Left ventricle myocardium inferior (tissue), 1 donor: ENCODE measurements at regions not wholly inside any gene's neighbourhood (a gene's known extent, or its start where the extent isn't known, plus 50 kb on each side); places are given as distances from the start of the nearest gene placed in this dataset.
"Not testable (repeated sequence)": the region's sequence is repeated elsewhere in the genome, so short reads cannot be mapped to it uniquely, and the experiment has no call there.

Experiments
- DNase-seq: peaks from one replicate; pipeline ENCODE4 v3.0.0-alpha.2; 2020
- H3K27ac ChIP-seq: fragments of 200-600 bp; replicated peaks from 2 replicates; pipeline ENCODE4 v1.8.0; 2021
- H3K27me3 ChIP-seq: fragments of 200-600 bp; 2 replicates; pipeline ENCODE4 v1.8.0; 2021; ENCODE audit warnings: low read depth
- H3K36me3 ChIP-seq: fragments of 200-600 bp; 2 replicates; pipeline ENCODE4 v1.8.0; 2021
- H3K4me1 ChIP-seq: fragments of 200-600 bp; 2 replicates; pipeline ENCODE4 v1.8.0; 2021
- H3K4me3 ChIP-seq: fragments of 200-600 bp; 2 replicates; pipeline ENCODE4 v1.8.0; 2021; ENCODE audit warnings: mild to moderate bottlenecking, moderate library complexity
- H3K9me3 ChIP-seq: fragments of 200-600 bp; replicated peaks from 2 replicates; pipeline ENCODE4 v1.8.0; 2021
- CTCF ChIP-seq: fragments of 200-600 bp; IDR thresholded peaks from 2 replicates; pipeline ENCODE4 v1.8.0; 2021; ENCODE audit warnings: antibody characterized with exemption, mild to moderate bottlenecking, borderline replicate concordance
- intact Hi-C: fragments of 100-400 bp; cut with micrococcal nuclease; formaldehyde crosslinking; loops from one replicate; pipeline ENCODE4 v1.11.0; 2022
- donor health status: DM: no; HTN: yes; CAD: no; lungs with severe emphysema.

- H3K27me3 ChIP-seq, result peaks cover 48% of the 10 kb centered on the region
- DNase-seq, result no peak
- intact Hi-C loops, result no loop called here
- peaks cover 21% of the 10 kb centered on the region for H3K4me1 ChIP-seq
- peaks cover 10% of the 10 kb centered on the region for H3K9me3 ChIP-seq
- TF ChIP-seq CTCF, result no peak
- no peak overlapping the region for H3K27ac ChIP-seq
- no peaks in the 10 kb centered on the region for H3K36me3 ChIP-seq
- H3K4me3 ChIP-seq, result no peak overlapping the region
Measured at GRCh38 chr12:131231032-131231980, 277.6 kb downstream of the ADGRD1 start.

GRCh38 chr12:131232036-131232435 is 278.3 kb downstream of the ADGRD1 start:
- no peak for TF ChIP-seq CTCF
- Histone ChIP-seq H3K36me3 (no peaks in the 10 kb centered on the region), H3K27me3 (peaks cover 55% of the 10 kb centered on the region), H3K4me1 (peaks cover 21% of the 10 kb centered on the region), H3K27ac (no peak overlapping the region), H3K9me3 (peaks cover 10% of the 10 kb centered on the region), H3K4me3 (no peak overlapping the region)
- no peak for DNase-seq
- intact Hi-C loops, result no loop called here

GRCh38 chr12:131232872-131233271 is 279.2 kb downstream of the ADGRD1 start:
- H3K27ac ChIP-seq, intact Hi-C loops, H3K36me3 ChIP-seq, H3K4me3 ChIP-seq, H3K9me3 ChIP-seq, DNase-seq: not testable (repeated sequence)
- H3K27me3 ChIP-seq, result peaks cover 54% of the 10 kb centered on the region
- peaks cover 21% of the 10 kb centered on the region for H3K4me1 ChIP-seq

- H3K4me3 ChIP-seq, H3K36me3 ChIP-seq, DNase-seq, intact Hi-C loops, H3K9me3 ChIP-seq, H3K27ac ChIP-seq: not testable (repeated sequence)
- peaks cover 48% of the 10 kb centered on the region for H3K27me3 ChIP-seq
- H3K4me1 ChIP-seq, result peaks cover 19% of the 10 kb centered on the region
Measured at GRCh38 chr12:131233850-131234789, 280.4 kb downstream of the ADGRD1 start.

GRCh38 chr12:131234841-131235271 is 281.1 kb downstream of the ADGRD1 start:
- H3K27ac ChIP-seq, intact Hi-C loops, H3K4me3 ChIP-seq, H3K9me3 ChIP-seq, H3K36me3 ChIP-seq, DNase-seq: not testable (repeated sequence)
- peaks cover 41% of the 10 kb centered on the region for H3K27me3 ChIP-seq
- peaks cover 11% of the 10 kb centered on the region for H3K4me1 ChIP-seq

GRCh38 chr12:131235871-131236271 is 282.2 kb downstream of the ADGRD1 start:
- intact Hi-C loops, result no loop called here
- TF ChIP-seq CTCF, result no peak
- H3K27ac ChIP-seq, result no peak overlapping the region
- peaks cover 4% of the 10 kb centered on the region for H3K4me1 ChIP-seq
- peaks cover 10% of the 10 kb centered on the region for H3K9me3 ChIP-seq
- peaks cover 31% of the 10 kb centered on the region for H3K27me3 ChIP-seq
- DNase-seq, result no peak
- no peak overlapping the region for H3K4me3 ChIP-seq
- no peaks in the 10 kb centered on the region for H3K36me3 ChIP-seq
